GM18867 (cell line): ENCODE measurements at regions not wholly inside any gene's neighbourhood (a gene's known extent, or its start where the extent isn't known, plus 50 kb on each side); places are given as distances from the start of the nearest gene placed in this dataset.
"Not testable (repeated sequence)": the region's sequence is repeated elsewhere in the genome, so short reads cannot be mapped to it uniquely, and the experiment has no call there.

Experiments used
- ATAC-seq: cut with Tn5 transposase; IDR thresholded peaks from one replicate; pipeline ENCODE4 v1.9.1; 2021; ENCODE audit warnings: mild to moderate bottlenecking, moderate library complexity; ENCODE audit not compliant: unreplicated experiment

DNA sequence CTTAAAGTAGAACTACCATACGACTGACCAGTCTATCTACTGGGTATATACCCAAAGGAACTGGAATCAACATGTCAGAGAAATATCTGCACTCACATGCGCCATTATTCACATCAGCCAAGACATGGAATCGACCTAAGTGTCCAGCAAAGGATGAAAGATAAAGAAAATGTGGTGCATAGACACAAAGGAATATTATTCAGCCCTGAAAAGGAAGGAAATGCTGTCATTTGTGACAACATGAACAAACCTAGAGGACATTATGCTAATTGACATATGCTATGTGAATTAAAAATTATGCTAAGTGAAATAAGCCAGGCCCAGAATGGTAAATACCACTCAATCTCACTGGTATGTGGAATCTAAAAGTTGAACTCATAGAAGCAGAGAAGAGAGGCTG lies 123.7 kb downstream of the KLF6 start:
- ATAC-seq: no peak

DNA sequence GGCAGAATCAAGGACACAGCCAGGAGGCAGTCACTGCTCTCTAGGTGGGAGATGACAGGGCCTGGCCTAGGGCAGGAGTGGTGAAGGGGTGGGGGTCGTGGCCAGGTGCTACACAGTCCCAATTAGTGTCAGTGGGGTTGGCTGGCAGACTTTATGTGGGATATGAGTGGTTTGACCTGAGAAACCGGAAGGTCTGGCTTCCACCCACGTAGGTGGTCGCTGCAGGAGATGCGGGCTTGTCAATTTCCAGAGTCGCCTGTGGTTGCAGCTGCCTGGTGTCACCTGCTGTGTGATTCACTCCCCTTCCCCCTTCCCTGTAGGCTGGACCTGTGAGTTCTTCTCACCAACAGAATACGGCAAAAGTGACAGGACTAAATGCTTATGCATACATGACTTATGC lies 124.3 kb downstream of the KLF6 start:
- no peak for ATAC-seq

DNA sequence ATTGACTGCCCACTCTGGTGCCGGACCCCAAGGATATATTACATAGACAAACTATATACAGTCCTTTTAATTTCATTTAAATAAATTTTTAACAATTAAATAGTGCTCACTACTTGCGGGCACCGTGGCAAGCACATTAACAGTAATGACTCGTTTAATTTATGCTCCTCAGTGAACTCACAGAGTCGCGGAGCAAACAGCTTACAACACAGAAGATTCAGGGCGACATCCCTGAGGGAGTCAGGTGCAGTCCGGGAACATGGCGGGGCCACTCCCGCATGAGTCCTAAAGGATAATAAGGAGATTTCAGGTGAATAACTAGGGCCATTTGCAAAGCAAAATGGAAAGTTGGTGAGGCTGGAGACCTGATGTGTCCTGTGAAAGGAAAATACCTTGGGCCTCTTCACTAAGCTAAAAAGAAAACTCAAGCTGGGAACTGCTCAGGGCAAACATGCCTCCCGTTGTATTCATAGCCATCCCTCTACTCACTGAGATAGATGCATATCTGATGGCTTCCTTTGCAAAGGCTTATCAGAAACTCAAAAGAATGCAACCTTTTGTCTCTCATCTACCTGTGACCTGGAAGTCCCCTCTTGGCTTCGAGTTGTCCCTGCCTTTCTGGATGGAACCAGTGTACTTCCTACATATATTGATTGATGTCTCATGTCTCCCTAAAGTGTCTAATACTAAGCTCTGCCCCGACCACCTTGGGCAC lies 125.6 kb downstream of the KLF6 start:
- ATAC-seq: no peak

DNA sequence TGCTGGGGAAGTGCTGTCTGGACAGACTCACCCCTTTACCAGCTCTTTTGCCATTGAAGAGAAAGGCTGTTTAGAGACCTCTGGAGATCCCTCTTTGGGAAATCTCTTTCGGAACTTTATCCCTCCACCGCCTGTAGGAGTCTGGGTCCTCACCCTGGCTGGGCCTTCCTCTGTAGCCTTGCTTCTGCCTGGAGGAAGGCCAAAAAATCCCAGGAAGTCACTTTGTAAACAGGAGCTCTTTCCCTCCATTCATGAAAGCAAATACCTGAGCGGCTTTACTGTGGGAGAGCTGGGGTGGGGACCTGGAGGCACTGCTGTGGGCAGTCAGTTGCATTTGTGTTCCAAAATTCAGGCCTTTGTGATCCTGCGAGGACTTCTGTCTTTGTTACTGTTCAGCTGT lies 126.2 kb downstream of the KLF6 start:
- ATAC-seq: no peak

DNA sequence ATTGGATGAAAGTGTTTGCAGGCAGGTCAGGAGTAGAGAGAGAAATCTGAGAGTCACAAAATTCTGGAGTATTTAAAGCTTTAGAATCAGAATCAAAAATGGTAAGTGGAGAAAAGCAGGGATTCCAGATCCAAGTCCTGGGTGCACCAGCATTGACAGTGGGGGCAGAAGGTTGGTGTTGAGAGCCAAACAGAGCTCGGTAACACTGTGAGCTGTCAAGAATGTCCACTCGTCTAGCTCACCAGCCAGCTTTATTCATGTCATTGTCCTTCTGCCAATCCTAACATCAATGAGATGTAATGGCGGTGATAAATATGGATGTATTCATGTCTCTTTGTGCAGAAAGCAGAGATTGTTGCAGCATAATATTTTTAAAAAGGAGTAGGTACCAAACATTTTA lies 128.8 kb downstream of the KLF6 start:
- no peak for ATAC-seq

DNA sequence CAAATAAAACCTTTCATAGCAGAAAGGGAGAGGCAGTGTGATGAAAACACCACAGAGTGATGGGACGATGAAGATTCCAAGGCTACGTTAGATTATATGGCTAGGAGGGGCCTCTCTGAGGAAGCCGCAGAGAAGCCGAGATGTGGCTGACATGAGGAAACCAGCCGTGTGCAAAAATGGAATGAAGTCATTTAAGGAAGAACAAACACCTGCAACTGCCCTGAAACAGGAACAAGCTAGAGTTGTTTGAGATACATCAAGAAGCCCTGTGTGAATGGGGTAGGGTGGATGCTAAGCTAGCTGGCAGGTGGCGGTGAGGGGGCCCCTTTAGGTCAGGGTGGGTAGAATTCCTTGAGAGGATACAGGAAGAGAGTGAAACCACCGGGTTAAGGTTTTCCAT lies 129.5 kb downstream of the KLF6 start:
- ATAC-seq: no peak

DNA sequence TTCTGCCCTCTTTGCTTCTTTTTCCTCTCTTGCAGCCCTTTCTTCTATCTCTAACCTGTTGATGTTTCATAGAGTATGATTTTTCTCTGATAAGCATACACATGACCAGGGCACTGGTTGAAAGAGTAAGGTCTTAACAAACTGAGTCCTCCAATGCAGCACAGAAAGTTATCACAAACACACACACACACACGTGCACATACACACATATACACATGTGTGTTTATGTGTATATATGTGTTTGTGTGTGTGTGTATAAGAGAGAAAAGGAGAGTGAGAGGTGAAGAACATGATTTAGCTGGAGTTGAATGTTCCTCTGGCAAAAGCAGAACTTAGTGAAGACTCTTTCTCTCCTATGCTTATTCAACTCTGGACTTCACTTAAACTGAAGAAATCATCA lies 130.0 kb downstream of the KLF6 start:
- ATAC-seq: no peak

DNA sequence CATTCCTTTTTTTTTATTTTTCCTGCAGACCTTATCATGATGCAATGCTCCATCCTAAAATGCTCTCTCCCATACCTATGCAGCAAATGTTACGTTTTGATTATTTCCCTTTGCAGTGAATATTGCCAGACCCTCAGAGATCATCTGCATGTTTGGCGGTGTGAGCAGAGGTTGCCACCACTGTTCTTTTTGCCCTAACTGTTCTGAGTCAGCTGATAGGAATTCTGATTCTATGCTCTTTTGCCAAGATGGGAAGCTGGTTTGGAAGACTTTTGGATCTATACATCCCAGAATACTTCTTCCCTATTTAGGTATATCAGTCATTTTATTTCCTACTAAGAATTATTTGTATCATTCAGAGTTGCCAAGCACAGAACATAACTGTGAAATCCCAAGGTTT lies 130.5 kb downstream of the KLF6 start:
- ATAC-seq: no peak

DNA sequence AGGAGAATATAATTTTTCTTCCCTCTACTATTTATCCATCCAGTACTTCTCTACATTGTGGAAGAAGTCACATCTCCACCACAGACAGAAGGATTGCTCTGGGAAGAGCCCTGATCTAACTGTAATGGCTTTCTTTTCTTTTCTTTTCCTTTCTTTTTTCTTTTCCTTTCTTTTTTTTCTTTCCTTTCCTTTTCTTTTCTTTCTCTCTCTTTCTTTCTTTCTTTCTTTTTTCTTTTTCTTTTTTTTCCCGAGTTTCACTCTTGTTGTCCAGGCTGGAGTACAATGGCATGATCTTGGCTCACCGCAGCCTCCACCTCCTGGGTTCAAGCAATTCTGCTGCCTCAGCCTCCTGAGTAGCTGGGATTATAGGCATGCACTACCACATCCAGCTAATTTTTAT lies 131.7 kb downstream of the KLF6 start:
- not testable (repeated sequence) for ATAC-seq

DNA sequence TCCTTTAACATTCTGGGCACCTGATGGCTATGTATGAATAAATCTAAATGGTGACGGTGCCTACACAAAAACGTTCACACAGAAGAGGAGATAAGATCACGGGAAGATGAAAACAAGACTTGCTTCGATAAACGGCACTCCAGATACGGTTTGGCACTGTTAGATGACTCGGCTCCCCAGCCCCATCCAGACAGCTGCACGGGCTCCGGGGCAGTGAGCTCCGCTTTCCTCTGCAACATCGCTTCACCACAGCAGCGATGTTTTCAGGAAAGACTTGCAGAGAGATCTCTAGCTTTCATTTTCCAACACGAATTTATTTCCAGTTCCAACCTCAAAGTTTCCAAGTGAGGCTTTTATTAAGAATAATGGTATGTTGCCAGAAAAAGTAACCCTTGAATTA lies 132.1 kb downstream of the KLF6 start:
- ATAC-seq: no peak

DNA sequence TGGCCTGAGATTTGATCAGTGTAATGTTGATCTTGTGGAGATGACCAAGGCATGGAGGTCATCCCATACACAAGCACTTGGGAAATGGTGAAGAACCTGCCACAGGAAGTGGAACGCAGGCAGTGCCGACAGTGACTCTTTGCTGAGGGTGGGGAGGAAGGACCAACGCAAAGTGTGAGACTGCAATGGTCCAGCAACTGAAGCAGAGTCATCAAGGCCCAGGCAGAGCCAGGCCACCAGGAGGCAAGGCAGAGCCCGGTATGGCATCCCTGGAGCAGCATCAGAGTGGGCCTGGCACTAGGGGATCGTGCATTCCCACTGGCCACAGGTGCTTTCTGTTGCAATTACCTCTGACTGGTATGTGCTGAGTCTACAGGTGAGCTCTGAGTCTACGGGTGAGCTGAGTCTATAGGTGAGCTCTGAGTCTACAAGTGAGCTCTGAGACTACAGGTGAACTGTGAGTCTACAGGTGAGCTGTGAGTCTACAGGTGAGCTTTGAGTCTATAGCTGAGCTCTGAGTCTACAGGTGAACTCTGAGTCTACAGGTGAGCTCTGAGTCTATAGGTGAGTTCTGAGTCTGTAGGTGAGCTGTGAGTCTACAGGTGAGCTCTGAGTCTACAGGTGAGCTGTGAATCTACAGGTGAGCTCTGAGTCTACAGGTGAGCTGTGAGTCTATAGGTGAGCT lies 132.9 kb downstream of the KLF6 start:
- no peak for ATAC-seq

DNA sequence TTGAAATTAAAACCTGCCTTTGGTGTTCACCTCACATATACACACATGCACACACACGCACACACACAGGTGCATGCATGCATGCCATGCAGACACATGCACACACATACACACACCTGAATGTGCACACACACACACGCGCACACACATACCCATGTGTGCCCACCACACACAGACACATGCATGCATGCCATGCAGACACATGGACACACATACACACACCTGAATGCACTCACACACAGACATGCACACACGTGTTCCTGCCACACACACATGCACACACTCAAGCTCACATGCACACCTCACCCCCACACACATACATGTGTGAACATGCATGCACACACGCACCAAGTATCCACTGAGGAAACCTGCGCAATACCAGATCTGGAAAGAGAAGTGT lies 136.4 kb downstream of the KLF6 start:
- ATAC-seq: no peak

DNA sequence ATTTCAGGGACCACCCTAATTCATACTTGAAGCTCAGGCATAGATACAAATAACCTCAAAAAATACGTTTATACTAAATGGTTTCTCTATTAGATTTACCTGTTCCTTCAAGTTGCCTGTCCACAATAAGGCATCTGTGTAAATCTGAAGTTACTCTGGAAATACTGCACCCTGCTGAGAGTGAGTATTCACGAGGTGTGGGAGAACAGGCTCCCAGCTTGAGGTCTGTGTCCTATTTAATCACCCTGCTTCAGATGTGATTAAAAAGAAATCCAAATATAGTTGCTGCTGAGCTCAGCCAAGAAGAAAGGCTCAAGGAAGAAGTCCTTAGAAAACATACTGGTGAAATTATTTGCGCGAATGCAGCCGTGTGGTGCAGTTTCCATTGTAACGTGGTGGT lies 136.8 kb downstream of the KLF6 start:
- no peak for ATAC-seq

DNA sequence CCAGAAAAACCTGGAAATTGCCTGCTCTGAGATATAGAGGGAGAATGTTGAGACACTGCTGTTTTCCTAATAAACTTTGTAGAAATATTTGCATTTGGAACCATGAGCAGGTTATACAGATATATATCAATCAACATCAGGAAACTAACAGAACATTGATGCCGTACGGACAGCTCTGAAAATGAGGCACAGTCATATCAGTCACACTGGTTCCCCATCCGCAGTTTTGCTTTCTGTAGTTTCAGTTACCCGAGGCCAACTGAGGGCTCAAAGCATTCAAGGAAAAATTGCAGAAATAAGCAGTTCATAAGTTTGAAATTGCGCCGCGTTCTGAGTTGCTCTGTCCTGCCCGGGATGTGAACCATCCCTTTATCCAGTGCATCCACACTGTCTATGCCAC lies 137.9 kb downstream of the KLF6 start:
- peak; percentile 98 for ATAC-seq

DNA sequence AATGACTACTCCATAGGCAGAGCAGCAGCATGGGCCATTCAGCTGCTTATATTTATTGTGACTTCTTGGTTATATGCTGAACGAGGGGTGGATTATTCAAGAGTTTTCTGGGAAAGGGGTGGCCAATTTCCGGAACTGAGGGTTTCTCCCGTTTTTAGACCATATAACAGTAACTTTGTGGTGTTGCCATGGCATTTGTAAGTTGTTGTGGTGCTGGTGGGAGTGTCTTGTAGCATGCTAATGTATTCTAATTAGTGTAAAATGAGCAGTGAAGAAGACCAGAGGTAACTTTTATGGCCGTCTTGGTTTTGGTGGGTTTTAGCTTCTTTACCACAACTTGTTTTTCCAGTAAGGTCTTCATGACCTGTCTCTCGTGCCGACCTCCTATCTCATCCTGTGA lies 139.6 kb downstream of the KLF6 start:
- ATAC-seq: no peak

DNA sequence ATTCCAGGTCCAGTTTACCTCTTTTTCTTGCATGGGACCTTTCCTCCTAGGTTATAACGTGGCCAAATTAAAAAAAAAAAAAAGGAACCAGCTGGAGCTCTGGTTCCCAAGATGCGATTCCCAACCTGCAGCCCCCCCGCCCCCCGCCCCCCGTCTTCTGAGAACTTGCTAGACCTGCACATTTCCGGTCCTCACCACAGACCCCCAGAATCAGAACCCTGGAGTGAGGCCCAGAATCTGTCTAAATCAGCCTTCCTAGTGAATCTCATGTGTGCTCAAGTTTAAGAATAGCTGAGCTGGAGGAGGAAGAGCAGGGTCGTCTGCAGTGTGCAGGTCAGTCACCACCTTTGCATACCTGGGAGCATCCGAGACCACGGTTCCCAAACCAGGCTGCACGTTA lies 144.2 kb downstream of the KLF6 start:
- no peak for ATAC-seq

DNA sequence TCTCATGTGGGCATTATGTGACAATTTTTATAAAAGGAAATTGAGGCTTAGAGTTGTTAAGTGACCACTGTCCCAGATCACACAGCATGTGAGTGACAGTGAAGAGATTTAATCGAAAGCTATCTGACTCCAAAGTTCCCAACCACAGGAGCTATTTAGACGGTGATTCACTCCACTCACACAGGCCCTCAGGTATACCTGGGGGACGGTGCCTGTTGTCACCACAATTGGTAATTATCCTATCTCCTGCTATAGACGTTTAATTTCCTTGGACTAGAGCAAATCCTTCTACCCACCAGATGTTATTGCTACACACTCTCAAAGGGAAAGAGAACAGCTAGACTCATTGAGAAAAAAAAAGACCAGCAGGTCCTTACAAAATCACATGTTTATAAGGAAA lies 145.5 kb downstream of the KLF6 start:
- ATAC-seq: no peak

DNA sequence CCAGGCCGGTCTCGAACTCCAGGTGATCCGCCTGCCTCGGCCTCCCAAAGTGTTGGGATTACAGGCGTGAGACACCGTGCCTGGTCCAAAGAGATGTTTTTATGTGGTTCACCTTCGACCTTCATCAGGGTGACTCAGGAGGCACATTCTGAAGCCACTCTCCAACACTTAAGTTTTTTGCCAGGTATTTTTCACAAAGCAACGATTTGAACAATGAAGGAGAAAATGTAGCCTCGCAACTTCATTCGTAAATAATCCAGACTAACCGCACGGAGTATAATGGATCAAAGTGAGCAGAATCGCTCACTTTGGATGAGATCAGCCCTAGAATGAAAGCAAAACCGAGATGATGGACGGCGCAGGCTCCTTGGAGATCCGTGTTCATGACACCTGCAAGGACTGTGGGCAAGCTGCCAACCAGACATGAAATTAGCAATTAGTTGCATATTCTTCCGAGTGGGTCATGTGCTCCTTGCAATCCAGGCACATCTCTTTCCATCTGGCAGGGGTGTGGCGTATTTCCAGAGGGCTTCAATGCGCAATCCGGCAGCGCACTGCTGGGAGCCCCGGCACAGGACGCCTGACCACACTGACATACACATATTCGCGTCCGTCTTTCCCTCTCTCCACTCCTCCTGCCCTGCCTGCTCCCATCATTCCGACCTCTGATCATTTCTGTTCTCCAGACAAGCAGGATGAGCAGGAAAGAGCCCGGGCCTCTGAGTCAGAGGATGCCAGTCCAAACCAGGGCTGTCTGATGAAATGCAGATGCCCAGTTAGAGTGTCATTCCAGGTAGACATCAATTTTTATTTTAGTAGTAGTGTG lies 148.4 kb downstream of the KLF6 start:
- no peak for ATAC-seq

DNA sequence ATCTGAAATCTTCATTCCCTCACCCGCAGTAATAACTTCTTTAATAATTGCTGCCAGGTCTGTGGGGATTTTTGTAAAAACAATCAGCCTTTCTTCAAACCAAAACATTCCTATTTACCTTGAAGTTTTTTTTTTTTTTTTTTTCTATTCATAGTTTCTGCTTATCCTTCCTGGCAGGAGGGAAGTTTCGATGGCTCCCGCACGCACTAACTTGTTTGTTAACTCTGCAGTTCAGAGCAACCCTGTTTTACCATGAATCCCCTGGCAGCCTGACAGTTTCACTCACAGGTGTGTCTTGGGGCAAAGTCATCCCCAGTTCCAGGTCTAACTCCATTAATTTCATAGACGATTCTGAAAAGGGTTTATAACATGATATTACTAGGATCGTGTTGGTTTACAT lies 149.3 kb downstream of the KLF6 start:
- no peak for ATAC-seq

DNA sequence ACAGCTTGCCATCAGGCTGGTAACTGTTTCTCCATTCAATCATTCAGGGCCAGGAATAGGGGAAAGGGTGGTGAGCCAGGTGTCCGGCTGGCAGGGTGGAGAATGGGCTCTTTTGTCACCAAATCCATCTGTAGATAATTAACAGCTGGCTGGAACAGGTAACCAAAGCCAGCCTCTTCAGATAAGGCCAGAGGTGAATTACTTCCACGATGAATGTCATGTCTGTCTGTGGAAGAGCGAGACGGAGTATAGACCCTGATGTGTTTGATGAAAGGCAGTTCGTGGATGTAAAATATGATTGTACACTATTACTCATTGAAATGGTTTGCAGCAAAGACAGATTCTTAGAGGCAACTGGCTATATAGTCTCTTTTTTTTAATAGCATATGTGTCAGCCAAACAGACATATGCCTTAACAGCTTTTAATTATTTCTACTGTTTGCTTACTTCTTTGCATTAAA lies 149.8 kb downstream of the KLF6 start:
- ATAC-seq: no peak

DNA sequence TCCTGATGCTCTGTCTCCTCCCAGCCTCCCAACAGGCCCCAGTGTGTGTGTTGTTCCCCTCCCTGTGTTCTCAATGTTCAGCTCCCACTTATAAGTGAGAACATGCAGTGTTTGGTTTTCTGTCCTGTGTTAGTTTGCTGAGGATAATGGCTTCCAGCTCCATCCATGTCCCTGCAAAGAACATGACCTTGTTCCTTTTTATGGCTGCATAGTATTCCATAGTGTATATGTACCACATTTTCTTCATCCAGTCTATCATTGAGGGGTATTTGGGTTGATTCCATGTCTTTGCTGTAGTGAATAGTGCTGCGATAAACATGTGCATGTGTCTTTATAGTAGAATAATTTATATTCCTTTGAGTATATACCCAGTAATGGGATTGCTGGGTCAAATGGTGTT lies 150.4 kb downstream of the KLF6 start:
- ATAC-seq: not testable (repeated sequence)
